ENCODE measurements at regions not wholly inside any gene's neighbourhood (a gene's known extent, or its start where the extent isn't known, plus 50 kb on each side); places are given as distances from the start of the nearest gene placed in this dataset.

GRCh38 chr11:50379484-50379883, 346.8 kb downstream of the OR4C45 start:
- WGBS, 2 donors: 66 to 71% methylated on average over 1 of the region's 1 CpG
- ATAC-seq: no peak
- no peak overlapping the region for H3K27ac ChIP-seq
- no peak for DNase-seq
- H3K36me3 ChIP-seq: no peaks in the 10 kb centered on the region
- intact Hi-C loops (cut with DNase I): no loop called here
- H3K4me1 ChIP-seq: no peaks in the 10 kb centered on the region
- H3K9me3 ChIP-seq: peaks cover 0 to 100% (median 69%) of the 10 kb centered on the region in 11 donors
- no peak overlapping the region for H3K4me3 ChIP-seq
- TF ChIP-seq CTCF (IDR thresholded peaks at IDR 0.05): no peak
- H3K27me3 ChIP-seq: no peaks in the 10 kb centered on the region

GRCh38 chr11:50394017-50394416, 361.3 kb downstream of the OR4C45 start:
- 81 to 86% methylated on average over 2 of the region's 2 CpGs for WGBS, 2 donors
- no peak for TF ChIP-seq CTCF (IDR thresholded peaks at IDR 0.05)
- no peaks in the 10 kb centered on the region for H3K4me1 ChIP-seq
- DNase-seq (no peak), ATAC-seq (no peak)
- no peaks in the 10 kb centered on the region for H3K27me3 ChIP-seq
- H3K9me3 ChIP-seq: peaks cover 0 to 100% (median 86%) of the 10 kb centered on the region in 11 donors
- H3K27ac ChIP-seq: no peak overlapping the region
- no peak overlapping the region for H3K4me3 ChIP-seq
- H3K36me3 ChIP-seq: no peaks in the 10 kb centered on the region
- intact Hi-C loops (cut with DNase I): no loop called here

- peaks cover 0 to 73% (median 0%) of the 10 kb centered on the region in 11 donors for H3K9me3 ChIP-seq
- no peaks in the 10 kb centered on the region for H3K27me3 ChIP-seq
- no peak for TF ChIP-seq CTCF (IDR thresholded peaks at IDR 0.05)
- no peak for DNase-seq
- H3K4me1 ChIP-seq: no peaks in the 10 kb centered on the region
- no peak overlapping the region for H3K4me3 ChIP-seq
- no peak for ATAC-seq
- H3K36me3 ChIP-seq: no peaks in the 10 kb centered on the region
- intact Hi-C loops (cut with DNase I): no loop called here
- 74% methylated on average over 6 of the region's 6 CpGs for WGBS, 2 donors
- H3K27ac ChIP-seq: no peak overlapping the region
Measured at GRCh38 chr11:50412832-50413231, 380.2 kb downstream of the OR4C45 start.

GRCh38 chr11:50423208-50423607, 390.5 kb downstream of the OR4C45 start:
- intact Hi-C loops (cut with DNase I): no loop called here
- WGBS, 2 donors: 36 to 47% methylated on average over 4 of the region's 4 CpGs
- TF ChIP-seq CTCF (IDR thresholded peaks at IDR 0.05): no peak

More at GRCh38 chr11:50423208-50423607, 390.5 kb downstream of the OR4C45 start:
- no peak for DNase-seq
- no peaks in the 10 kb centered on the region for H3K27me3 ChIP-seq
- no peak overlapping the region for H3K4me3 ChIP-seq
- no peak for ATAC-seq
- H3K4me1 ChIP-seq: no peaks in the 10 kb centered on the region
- no peaks in the 10 kb centered on the region for H3K36me3 ChIP-seq
- H3K27ac ChIP-seq: no peak overlapping the region
- peaks cover 0 to 20% (median 0%) of the 10 kb centered on the region in 11 donors for H3K9me3 ChIP-seq
